SH-SY5Y (cell line): ENCODE measurements at regions not wholly inside any gene's neighbourhood (a gene's known extent, or its start where the extent isn't known, plus 50 kb on each side); places are given as distances from the start of the nearest gene placed in this dataset.

ENCODE experiments used
- GATA2 ChIP-seq: IDR thresholded peaks from 2 replicates; pipeline ENCODE4 v1.6.1; 2011; ENCODE audit warnings: mild to moderate bottlenecking, low read depth, low read length
- GATA3 ChIP-seq: IDR thresholded peaks from 2 replicates; pipeline ENCODE4 v1.6.1; 2011; ENCODE audit warnings: low read depth, mild to moderate bottlenecking, low read length, moderate library complexity

GRCh38 chr21:18460979-18461378 lies 57.4 kb upstream of the TMPRSS15 start:
- TF ChIP-seq GATA2 (no peak), GATA3 (no peak)

DNA sequence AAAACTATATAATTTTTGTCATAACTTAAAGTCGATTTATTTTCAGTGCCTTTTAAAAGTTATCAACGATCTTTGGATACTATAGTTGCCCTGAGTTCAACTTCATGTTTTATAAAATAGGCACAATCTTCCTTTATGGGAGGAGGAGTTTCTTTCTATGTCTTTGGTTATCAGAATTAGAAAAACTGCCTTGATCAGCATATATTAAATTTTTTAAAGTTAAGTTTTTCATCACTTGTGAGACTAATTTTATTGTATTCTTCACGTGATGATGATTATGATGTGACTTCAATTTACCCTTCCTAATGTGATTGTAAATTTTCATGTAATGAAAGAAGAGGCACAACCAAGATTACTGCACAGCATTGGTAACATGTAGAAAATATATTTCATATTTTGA lies 58.2 kb upstream of the TMPRSS15 start:
- TF ChIP-seq GATA2, result no peak
- TF ChIP-seq GATA3, result no peak

GRCh38 chr21:18467715-18468114 lies 64.1 kb upstream of the TMPRSS15 start:
- TF ChIP-seq GATA2, result no peak
- no peak for TF ChIP-seq GATA3

GRCh38 chr21:18468790-18469189 lies 65.2 kb upstream of the TMPRSS15 start:
- TF ChIP-seq GATA2 (no peak), GATA3 (no peak)

- TF ChIP-seq GATA2, result no peak
- TF ChIP-seq GATA3, result no peak
These were observed 73.1 kb upstream of the TMPRSS15 start for GRCh38 chr21:18476639-18477038.

DNA sequence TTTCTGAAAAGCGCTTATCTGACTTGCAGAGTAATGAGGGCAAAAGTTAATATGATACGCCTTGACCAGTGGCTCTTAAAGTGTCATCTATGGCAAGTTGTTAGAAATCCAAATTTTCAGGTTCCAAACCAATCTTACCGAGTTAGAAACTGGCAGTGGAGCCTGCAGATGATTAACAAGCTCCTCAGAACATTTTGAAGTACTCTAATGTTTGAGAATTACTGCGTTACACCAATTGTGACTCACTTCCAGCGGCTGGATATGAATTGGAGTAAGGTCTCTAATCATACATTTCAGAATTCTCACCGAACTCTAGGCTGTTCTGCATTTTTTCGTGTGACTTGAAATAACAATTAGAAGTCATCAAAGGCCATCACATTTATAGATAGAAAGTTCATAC lies 73.5 kb upstream of the TMPRSS15 start:
- no peak for TF ChIP-seq GATA2
- no peak for TF ChIP-seq GATA3

DNA sequence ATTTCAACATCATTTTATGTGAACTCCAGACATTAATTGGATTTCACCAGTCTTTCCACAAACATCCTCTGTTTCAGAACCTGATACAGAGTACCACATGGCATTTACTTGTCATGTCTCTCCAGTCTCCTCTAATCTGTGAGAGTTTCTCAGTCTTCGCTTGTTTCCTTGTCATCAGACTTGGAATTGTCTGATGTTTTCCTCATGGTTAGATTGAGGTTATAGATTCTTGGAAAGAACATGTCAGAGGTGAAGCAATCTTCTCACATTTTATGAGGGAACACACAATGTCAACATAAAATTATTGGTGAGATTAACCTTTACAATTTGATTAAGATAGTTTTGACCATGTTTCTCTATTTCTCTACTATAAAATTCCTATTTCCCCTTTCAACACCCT lies 74.9 kb upstream of the TMPRSS15 start:
- TF ChIP-seq GATA2 (no peak), GATA3 (no peak)

GRCh38 chr21:18488252-18488651 lies 84.7 kb upstream of the TMPRSS15 start:
- TF ChIP-seq GATA2, result no peak
- no peak for TF ChIP-seq GATA3

GRCh38 chr21:18493422-18493821 lies 89.8 kb upstream of the TMPRSS15 start:
- TF ChIP-seq GATA2 (no peak), GATA3 (no peak)

DNA sequence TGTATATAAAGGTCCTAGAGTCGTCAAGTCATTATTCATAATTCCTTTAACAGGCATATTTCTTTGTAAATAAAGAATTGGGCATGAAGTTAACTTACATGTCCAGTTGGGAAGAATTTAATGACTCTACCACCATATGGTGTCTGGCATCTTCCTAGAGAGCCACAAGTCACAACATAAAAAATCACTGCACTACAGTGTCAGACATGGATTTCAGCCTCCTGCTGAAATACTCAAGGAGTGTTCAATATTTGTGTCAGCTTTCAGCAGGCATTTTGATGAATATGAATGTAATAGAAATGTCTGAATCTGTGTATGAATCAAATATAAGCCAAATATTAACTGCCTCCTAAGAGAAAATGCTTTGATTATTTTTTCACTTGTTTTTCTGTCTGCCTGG lies 91.9 kb upstream of the TMPRSS15 start:
- no peak for TF ChIP-seq GATA2
- TF ChIP-seq GATA3, result no peak

DNA sequence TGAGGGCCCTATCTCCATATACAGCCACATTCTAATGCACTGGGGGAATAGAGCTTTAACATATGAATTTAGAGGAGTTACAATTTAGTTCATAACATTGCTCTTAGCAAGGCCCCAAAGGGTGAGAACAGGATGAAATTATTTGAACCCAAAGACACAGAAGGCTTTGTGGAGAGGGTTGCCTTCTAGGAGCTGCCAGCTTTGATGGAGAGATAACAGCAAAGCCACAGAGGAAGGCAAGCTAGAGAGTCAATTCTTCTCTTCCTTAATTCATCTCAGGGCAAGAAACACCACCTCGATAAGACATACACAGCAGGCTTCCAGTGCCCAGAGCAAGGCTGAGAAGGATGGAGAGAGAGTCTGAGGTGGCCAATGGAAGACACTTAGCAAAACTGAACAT lies 94.8 kb upstream of the TMPRSS15 start:
- no peak for TF ChIP-seq GATA2
- TF ChIP-seq GATA3, result no peak

DNA sequence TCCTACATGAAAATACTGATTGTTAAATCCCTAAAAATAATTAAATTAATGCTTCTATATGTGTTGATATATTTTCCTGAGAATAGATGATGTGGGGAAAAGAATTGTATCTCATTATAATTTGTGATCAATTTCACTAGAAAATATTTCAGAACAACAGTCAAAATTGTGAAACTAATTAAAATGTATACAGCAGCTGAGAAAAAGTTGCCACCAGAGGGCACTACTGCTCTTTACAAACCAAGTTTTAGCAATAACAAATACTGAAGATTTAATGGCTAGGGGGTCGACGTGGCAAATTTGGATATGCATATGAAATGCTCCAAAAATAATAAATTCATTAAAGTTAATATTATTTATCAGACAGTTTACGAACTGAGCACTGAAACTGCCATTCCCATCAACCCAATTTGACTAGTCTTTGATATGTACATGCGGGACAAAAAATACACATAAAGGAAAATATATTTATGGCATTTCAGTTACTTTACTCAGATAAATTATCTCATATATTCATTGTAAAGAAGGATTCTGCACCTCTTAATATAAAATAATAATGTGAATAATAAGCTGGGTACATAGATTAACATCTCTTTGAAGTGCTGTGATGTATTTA lies 96.3 kb upstream of the TMPRSS15 start:
- TF ChIP-seq GATA2 (no peak), GATA3 (no peak)

GRCh38 chr21:18518054-18518481 lies 114.5 kb upstream of the TMPRSS15 start:
- TF ChIP-seq GATA2 (no peak), GATA3 (no peak)

DNA sequence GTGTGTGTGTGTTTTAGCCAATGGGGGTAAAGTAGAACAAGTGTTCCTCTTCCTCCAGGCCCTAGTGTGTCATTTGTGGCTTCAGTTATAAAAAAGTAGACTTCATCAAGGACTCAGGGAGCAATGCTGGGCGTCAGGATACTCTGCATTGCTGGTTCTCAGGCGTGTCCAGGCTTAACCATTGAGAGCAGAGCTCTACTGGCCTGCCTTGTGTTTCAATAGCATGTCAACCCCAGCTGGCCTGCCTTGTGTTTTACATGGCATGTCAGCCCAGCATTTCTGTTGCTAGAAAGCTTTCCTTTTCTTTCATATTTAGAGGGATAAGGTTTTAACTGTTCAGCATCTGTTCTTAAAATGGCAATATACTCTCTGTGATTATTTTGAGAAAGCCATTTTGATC lies 117.6 kb upstream of the TMPRSS15 start:
- TF ChIP-seq GATA3 (no peak), GATA2 (no peak)

DNA sequence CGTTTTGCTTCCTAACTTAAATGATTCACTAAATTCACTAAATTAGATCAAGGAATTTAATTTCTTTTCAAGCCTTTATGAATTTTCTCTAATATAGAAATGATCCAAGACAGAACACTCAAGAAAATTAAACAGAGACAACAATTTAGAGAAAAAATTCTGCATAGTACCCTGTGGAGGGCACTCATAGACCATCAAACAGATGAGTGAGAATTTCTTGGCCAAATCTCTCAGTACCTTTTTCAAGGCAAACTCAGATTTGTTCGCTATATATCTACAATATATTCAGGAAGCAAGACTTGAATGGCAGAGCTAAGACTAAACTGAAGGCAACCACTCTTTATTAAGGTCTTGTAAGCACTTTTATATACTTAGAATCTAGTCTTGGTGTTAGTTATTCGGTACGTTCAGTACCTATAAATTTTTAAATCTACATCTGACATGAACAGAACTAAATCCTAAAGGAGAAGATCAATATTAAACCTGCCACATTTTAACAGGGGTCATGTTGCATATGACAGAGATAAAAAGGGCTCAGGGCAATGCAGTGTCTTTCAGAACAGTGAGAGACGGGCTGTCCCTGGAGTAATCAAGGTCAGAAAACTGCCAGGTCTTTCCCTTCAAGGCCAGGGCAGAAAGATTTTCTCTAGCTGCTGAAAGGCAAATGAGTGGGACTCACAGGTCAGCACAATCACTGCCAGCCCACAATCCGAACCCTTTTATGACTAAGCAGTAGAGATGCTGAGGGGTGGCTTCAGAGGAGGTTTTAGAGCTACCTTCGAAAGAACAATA lies 118.8 kb upstream of the TMPRSS15 start:
- no peak for TF ChIP-seq GATA2
- TF ChIP-seq GATA3, result no peak
